BLaER1 treated with 17β-estradiol and CSF1 and Interleukin-3, amounts not matched to agents 10 nM and 100 nM (cell line): ENCODE measurements at regions not wholly inside any gene's neighbourhood (a gene's known extent, or its start where the extent isn't known, plus 50 kb on each side); places are given as distances from the start of the nearest gene placed in this dataset.

Experiments used
- H3K27ac ChIP-seq, 11 experiments: shearing (Covaris generic); formaldehyde crosslinking; 2 replicates each; pipeline ENCODE4 v1.8.1; 2022
- H3K27me3 ChIP-seq, 11 experiments: shearing (Covaris generic); formaldehyde crosslinking; 2 replicates each; pipeline ENCODE4 v1.8.1; 2022
- H3K36me3 ChIP-seq, 11 experiments: shearing (Covaris generic); formaldehyde crosslinking; 2 replicates each; pipeline ENCODE4 v1.8.1; 2022
- H3K4me1 ChIP-seq, 10 experiments: shearing (Covaris generic); formaldehyde crosslinking; 2 replicates each; pipeline ENCODE4 v1.8.1; 2022
- H3K4me2 ChIP-seq, 11 experiments: shearing (Covaris generic); formaldehyde crosslinking; 2 replicates each; pipeline ENCODE4 v1.8.1; 2022
- H3K4me3 ChIP-seq, 10 experiments: shearing (Covaris generic); formaldehyde crosslinking; 2 replicates each; pipeline ENCODE4 v1.8.1; 2022
- H3K9ac ChIP-seq, 11 experiments: shearing (Covaris generic); formaldehyde crosslinking; 2 replicates each; pipeline ENCODE4 v1.8.1; 2022
- H3K9me3 ChIP-seq, 11 experiments: shearing (Covaris generic); formaldehyde crosslinking; replicated peaks in 1 of 11; 2 replicates each; pipeline ENCODE4 v1.8.1; 2022
- H4K20me1 ChIP-seq, 11 experiments: shearing (Covaris generic); formaldehyde crosslinking; 2 replicates each; pipeline ENCODE4 v1.8.1; 2022
- Cebpa-rat ChIP-seq, 11 experiments: shearing (Covaris generic); IDR thresholded peaks; 2 replicates each; pipeline ENCODE4 v1.8.1; 2022

DNA sequence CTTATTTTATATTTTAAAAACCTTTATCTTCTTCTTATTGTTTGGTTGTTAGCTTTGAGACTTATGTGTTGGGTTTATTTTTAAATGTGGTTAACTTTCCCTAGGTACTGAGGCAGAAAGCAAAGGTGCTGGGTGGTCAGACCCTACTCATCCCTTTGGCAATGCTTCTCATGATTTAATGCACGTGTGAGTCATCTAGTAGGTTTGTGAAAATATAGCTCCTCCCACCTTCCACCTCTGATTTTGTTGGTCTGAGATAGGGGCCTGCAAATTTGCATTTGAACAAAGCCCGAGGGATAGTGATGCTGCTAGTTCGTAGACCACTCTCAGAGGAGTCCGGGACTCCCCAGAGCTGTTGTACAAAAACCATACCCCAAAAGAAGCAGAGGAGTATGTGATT, 771.3 kb upstream of the ARGLU1 start:
- H3K4me3 ChIP-seq, result no peak overlapping the region
- no peaks in the 10 kb centered on the region for H3K27me3 ChIP-seq
- H3K4me1 ChIP-seq, result no peaks in the 10 kb centered on the region
- H4K20me1 ChIP-seq, result no peaks in the 10 kb centered on the region
- no peak overlapping the region for H3K9ac ChIP-seq
- no peak overlapping the region for H3K27ac ChIP-seq
- no peak overlapping the region for H3K4me2 ChIP-seq
- H3K36me3 ChIP-seq, result no peaks in the 10 kb centered on the region
- H3K9me3 ChIP-seq, result peaks cover 5 to 18% (median 10%) of the 10 kb centered on the region in 11 experiments; a peak in 19 of 22 replicates
- no peak for TF ChIP-seq Cebpa-rat (IDR thresholded peaks at IDR 0.05)

DNA sequence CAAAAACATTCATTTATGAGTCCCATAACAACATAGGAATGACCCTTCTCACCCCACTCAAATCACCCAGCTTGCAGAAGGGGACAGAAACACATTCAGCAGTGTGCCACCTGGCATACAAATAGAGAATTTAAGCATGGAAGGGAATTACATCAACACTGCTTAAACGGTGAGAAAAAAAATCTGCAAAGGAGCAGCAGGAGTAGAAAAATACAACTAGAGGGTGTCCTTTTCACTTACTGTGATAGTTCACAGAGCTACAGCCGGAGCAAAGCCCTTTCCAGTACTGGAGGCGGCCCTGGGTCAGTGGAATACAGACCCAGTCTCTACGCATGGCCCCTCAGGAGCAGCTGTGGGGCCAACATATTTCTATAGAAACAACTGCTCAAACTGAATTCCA, 764.3 kb upstream of the ARGLU1 start:
- no peaks in the 10 kb centered on the region for H3K27me3 ChIP-seq
- H3K9ac ChIP-seq, result no peak overlapping the region
- no peaks in the 10 kb centered on the region for H3K4me1 ChIP-seq
- no peak overlapping the region for H3K4me2 ChIP-seq
- 0 out of 22 replicates have a peak, but pooled peaks cover 0 to 3% (median 0%) of the 10 kb centered on the region in 11 experiments for H3K9me3 ChIP-seq
- no peak overlapping the region for H3K27ac ChIP-seq
- H3K4me3 ChIP-seq, result no peak overlapping the region
- H3K36me3 ChIP-seq, result no peaks in the 10 kb centered on the region
- H4K20me1 ChIP-seq, result no peaks in the 10 kb centered on the region
- TF ChIP-seq Cebpa-rat (IDR thresholded peaks at IDR 0.05), result no peak

DNA sequence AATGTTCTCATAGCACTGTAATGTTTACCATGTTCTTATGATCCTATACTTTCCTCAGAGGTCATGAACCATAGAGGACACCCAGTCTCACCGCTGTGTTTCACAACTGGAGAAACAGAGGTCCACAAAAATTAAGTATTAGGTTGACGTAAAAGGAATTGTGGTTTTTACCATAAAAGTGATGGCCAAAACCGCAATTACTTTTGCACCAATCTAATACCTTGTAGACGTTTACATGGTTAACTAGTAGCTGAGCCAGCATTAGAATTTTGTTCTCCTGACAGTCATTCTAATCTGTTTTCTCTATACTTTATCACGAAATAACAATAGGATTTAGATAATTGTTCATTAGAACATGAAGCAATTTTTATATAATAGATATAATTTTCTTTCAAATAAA, 763.4 kb upstream of the ARGLU1 start:
- H3K9me3 ChIP-seq, result 0 out of 22 replicates have a peak, but pooled peaks cover 0 to 3% (median 0%) of the 10 kb centered on the region in 11 experiments
- TF ChIP-seq Cebpa-rat (IDR thresholded peaks at IDR 0.05), result no peak
- no peaks in the 10 kb centered on the region for H3K4me1 ChIP-seq
- H3K9ac ChIP-seq, result no peak overlapping the region
- H3K36me3 ChIP-seq, result no peaks in the 10 kb centered on the region
- no peak overlapping the region for H3K27ac ChIP-seq
- H3K4me3 ChIP-seq, result no peak overlapping the region
- no peaks in the 10 kb centered on the region for H4K20me1 ChIP-seq
- H3K27me3 ChIP-seq, result no peaks in the 10 kb centered on the region
- H3K4me2 ChIP-seq, result no peak overlapping the region

DNA sequence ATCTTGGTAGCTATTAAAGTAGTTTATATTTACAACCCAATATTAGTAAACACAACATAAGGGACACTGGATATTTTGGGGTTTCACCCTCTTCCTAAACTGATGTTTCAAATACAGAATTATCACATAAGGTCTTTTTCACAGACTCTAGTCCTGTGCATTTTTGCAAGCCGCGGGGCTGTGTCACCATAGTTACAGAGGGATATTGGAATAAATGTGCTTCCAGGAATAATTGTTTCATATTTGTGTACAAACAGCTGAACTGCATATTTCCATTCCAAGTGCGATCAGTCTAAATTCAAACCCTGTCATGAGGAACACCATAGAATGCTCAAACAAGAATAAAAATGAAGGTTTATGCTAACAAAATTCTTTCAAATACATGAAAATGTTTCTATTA, 762.5 kb upstream of the ARGLU1 start:
- H3K27ac ChIP-seq, result no peak overlapping the region
- H4K20me1 ChIP-seq, result no peaks in the 10 kb centered on the region
- H3K4me1 ChIP-seq, result no peaks in the 10 kb centered on the region

DNA sequence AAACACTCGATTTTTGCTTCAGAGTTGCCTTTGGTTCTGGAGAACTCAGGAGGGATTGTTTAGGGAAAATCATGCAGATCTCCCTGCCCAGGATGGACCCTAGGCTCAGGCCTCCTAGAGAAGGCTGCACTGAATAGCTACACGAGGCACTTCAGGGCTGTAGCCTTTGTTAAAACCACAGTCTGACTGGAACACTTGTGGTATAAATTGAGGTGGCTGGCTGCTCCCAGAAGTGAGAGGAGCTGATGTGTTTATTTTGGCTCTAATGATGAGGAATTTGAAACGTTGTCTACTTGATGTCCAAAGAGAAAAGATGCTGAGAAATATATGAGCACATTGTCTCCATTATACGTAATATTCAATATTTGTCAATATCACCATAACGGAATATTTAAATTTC, 762.1 kb upstream of the ARGLU1 start:
- Histone ChIP-seq H4K20me1 (no peaks in the 10 kb centered on the region), H3K9me3 (0 out of 22 replicates have a peak, but pooled peaks cover 0 to 3% (median 0%) of the 10 kb centered on the region in 11 experiments), H3K9ac (no peak overlapping the region), H3K4me1 (no peaks in the 10 kb centered on the region), H3K4me2 (no peak overlapping the region), H3K4me3 (no peak overlapping the region), H3K36me3 (no peaks in the 10 kb centered on the region), H3K27ac (no peak overlapping the region), H3K27me3 (no peaks in the 10 kb centered on the region)
- no peak for TF ChIP-seq Cebpa-rat (IDR thresholded peaks at IDR 0.05)

More for the DNA sequence above, 762.5 kb upstream of the ARGLU1 start:
- Histone ChIP-seq H3K4me2 (no peak overlapping the region), H3K4me3 (no peak overlapping the region), H3K9me3 (0 out of 22 replicates have a peak, but pooled peaks cover 0 to 3% (median 0%) of the 10 kb centered on the region in 11 experiments), H3K27me3 (no peaks in the 10 kb centered on the region), H3K9ac (no peak overlapping the region), H3K36me3 (no peaks in the 10 kb centered on the region)
- TF ChIP-seq Cebpa-rat (IDR thresholded peaks at IDR 0.05), result no peak

DNA sequence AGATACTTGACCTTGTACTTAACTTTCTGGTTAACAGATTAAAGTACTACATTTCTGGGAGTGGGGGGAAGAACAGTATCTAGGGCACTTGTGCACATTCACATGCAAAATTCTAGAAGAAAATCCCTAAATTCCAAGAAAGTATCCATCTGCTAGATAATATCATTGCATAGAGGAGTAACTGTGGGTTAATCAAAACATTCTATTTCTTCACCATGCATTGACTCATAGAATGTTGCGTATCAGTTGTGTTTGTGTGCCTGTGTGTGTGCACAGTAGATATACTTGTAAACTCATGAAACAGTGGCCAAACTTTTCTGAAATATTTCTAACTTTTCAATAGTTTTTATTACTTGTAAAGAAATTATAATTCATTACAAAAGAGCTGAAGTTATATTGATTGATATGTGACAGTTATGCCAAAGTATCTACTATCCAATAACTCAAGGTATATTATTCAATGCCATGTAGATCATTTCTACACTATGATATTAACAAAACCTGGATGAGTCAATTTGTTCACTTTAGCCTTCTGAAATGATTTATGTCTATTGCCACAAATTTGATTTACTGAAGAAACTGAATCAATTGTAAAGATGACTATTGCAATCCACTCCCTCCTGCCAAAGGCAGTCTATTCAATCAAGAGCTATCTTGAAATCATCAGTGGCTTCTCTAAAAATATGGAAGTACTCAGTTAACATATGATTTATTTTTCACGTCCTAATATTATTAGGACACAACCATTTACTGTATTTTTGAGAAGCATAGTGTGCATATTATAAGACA, 756.7 kb upstream of the ARGLU1 start:
- Histone ChIP-seq H3K9ac (no peak overlapping the region), H3K4me2 (no peak overlapping the region), H3K4me1 (no peaks in the 10 kb centered on the region), H4K20me1 (no peaks in the 10 kb centered on the region), H3K27me3 (no peaks in the 10 kb centered on the region), H3K36me3 (no peaks in the 10 kb centered on the region), H3K4me3 (no peak overlapping the region), H3K9me3 (no peaks in the 10 kb centered on the region), H3K27ac (no peak overlapping the region)
- no peak for TF ChIP-seq Cebpa-rat (IDR thresholded peaks at IDR 0.05)

DNA sequence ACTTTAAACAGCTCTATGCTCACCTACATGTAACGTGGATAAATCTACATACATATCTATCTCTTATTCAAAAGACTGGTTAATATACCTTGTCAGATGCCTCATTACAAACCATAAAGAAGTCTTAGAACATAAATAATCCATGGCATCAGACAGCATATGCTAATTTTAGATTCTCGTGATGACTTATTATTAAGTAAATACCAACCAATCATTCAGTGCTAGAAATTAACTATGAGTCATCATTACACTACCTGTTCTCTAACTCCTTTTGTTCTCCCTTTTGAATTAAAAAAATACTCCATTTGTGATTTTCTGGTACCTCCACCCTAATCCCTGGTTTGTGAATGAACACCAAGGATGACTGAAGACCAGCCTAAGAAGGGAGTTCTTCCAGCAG, 754.3 kb upstream of the ARGLU1 start:
- Histone ChIP-seq H3K4me2 (no peak overlapping the region), H3K4me3 (no peak overlapping the region), H4K20me1 (no peaks in the 10 kb centered on the region), H3K36me3 (no peaks in the 10 kb centered on the region), H3K4me1 (no peaks in the 10 kb centered on the region), H3K9ac (no peak overlapping the region), H3K27ac (no peak overlapping the region), H3K9me3 (no peaks in the 10 kb centered on the region), H3K27me3 (no peaks in the 10 kb centered on the region)
- TF ChIP-seq Cebpa-rat (IDR thresholded peaks at IDR 0.05), result no peak

DNA sequence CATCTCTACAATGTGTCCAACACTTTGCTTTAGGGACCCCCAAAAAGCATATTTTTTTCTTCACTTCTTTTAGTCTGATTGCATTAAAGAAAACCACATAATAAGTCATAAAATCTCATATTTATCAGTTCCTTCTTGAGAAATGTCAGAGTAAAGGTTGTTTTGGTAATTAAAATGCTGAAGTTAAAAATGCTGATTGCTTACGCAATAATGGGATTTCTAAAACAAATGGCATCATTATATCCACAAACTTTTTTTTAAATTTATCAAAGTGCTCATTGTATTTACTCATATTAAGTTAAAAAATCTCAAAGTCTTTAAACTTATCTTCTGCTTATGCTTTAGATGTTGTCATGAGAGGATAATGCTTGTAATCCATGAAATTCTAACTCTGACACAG, 737.2 kb upstream of the ARGLU1 start:
- Histone ChIP-seq H3K9me3 (no peaks in the 10 kb centered on the region), H3K27ac (no peak overlapping the region), H4K20me1 (no peaks in the 10 kb centered on the region), H3K4me3 (no peak overlapping the region), H3K36me3 (no peaks in the 10 kb centered on the region), H3K4me2 (no peak overlapping the region), H3K27me3 (no peaks in the 10 kb centered on the region), H3K4me1 (no peaks in the 10 kb centered on the region), H3K9ac (no peak overlapping the region)
- no peak for TF ChIP-seq Cebpa-rat (IDR thresholded peaks at IDR 0.05)

DNA sequence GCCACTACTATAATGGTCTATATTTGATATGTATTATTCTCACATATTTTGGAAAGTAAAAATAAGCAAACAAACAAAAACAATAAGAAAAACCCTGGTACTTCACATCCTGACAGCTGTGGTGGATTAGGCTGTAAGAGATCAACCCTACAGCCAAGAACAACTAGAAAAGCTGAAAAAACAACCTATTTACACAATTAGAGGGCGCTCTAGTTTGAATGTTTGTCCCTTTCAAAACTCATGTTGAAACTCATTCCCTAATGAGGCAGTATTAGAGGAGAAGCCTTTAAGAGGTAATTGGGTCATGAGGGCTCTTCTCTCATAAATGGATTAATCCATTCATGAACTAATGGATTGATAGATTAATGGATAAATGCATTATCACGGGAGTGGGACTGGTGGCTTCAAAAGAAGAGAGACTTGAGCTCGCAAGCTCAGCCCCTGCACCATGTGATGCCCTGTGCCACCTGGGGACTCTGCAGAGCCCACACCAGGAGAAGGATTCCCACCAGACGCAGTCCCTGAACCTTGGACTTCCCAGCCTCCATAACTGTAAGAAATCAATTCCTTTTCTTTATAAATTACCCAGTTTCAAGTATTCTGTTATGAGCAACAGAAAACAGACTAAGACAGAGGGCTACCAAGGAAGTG, 733.9 kb upstream of the ARGLU1 start:
- H4K20me1 ChIP-seq, result no peaks in the 10 kb centered on the region
- H3K4me1 ChIP-seq, result no peaks in the 10 kb centered on the region

DNA sequence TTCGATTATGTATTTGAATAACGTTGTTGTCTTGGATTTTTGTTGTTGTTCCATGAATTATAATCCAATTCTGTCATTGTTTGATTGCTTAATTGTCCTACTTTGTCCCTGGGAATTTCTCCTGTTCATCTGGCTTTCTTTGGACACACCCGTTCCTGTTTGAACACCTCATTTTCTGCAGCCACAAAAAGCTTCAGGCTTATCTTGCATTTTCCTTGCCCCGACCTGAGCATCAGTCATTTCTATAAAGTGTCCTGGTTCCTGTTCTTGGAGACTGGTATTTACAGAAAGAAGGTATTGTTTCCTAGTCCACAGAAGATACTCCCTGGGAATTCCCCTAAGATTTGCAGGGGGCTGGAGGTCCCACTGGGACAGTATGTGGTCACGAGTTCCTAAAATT, 731.8 kb upstream of the ARGLU1 start:
- no peak for TF ChIP-seq Cebpa-rat (IDR thresholded peaks at IDR 0.05)
- Histone ChIP-seq H3K9me3 (no peaks in the 10 kb centered on the region), H3K4me1 (no peaks in the 10 kb centered on the region), H3K27ac (no peak overlapping the region), H3K27me3 (no peaks in the 10 kb centered on the region), H3K4me3 (no peak overlapping the region), H3K36me3 (no peaks in the 10 kb centered on the region), H3K4me2 (no peak overlapping the region), H4K20me1 (no peaks in the 10 kb centered on the region), H3K9ac (no peak overlapping the region)

More for the DNA sequence above, 733.9 kb upstream of the ARGLU1 start:
- Histone ChIP-seq H3K9ac (no peak overlapping the region), H3K4me3 (no peak overlapping the region), H3K4me2 (no peak overlapping the region), H3K36me3 (no peaks in the 10 kb centered on the region), H3K9me3 (no peaks in the 10 kb centered on the region), H3K27me3 (no peaks in the 10 kb centered on the region), H3K27ac (no peak overlapping the region)
- TF ChIP-seq Cebpa-rat (IDR thresholded peaks at IDR 0.05), result no peak
